K562 (cell line): ENCODE measurements at regions not wholly inside any gene's neighbourhood (a gene's known extent, or its start where the extent isn't known, plus 50 kb on each side); places are given as distances from the start of the nearest gene placed in this dataset.
A peak's percentile ranks its signal among the peaks of the same experiment; 100 is the strongest.

Experiments used
- ATF3 ChIP-seq, 2 experiments: fragments of 450-650 bp in 1 of 2; sonication (generic) in 1 of 2; formaldehyde crosslinking in 1 of 2; IDR thresholded peaks in 1 of 2; conservative IDR thresholded peaks in 1 of 2; 2 replicates each; pipeline versions ENCODE4 v1.6.1 to v1.8.1; 2016 to 2023; ENCODE audit warnings: mild to moderate bottlenecking in 2 of 2, moderate library complexity in 2 of 2, inconsistent platforms in 1 of 2, missing genetic modification reagents in 1 of 2
- NBN ChIP-seq: fragments of 450-650 bp; IDR thresholded peaks from 2 replicates; pipeline ENCODE4 v1.6.1; 2016; ENCODE audit warnings: low read depth, mild to moderate bottlenecking
- RBM22 ChIP-seq: fragments of 200-400 bp; formaldehyde crosslinking; IDR thresholded peaks from 2 replicates; pipeline ENCODE4 v1.6.1; 2018; ENCODE audit warnings: low read length, low read depth; ENCODE audit not compliant: poor library complexity, severe bottlenecking
- TRIM24 ChIP-seq, 2 experiments: fragments of 450-650 bp; IDR thresholded peaks; 2 replicates each; pipeline ENCODE4 v1.6.1; 2016
- ZBTB40 ChIP-seq, 2 experiments: fragments of 450-650 bp in 1 of 2; sonication (generic) in 1 of 2; formaldehyde crosslinking in 1 of 2; IDR thresholded peaks; 2 replicates each; pipeline versions ENCODE4 v1.7.1 to v1.9.0; 2016 to 2022; ENCODE audit warnings: inconsistent platforms in 1 of 2, mild to moderate bottlenecking in 1 of 2, missing genetic modification reagents in 1 of 2
- ZNF3 ChIP-seq: fragments of 250-450 bp; sonication (Bioruptor Pico); IDR thresholded peaks from 2 replicates; pipeline ENCODE4 v1.5.0; 2021; ENCODE audit warnings: mild to moderate bottlenecking, moderate library complexity

- TF ChIP-seq ATF3 (IDR thresholded peaks at IDR 0.05) (peak; percentile 55), ATF3 (CRISPR knock-in tag; conservative IDR thresholded peaks at IDR 0.05) (no peak), ZNF3 (CRISPR knock-in tag) (no peak), TRIM24 (IDR thresholded peaks at IDR 0.05) (peak; percentile 65 to 82; a peak in 2 of 4 replicates), ZBTB40 (IDR thresholded peaks at IDR 0.05) (no peak), ZBTB40 (CRISPR knock-in tag; IDR thresholded peaks at IDR 0.05) (no peak), RBM22 (no peak), NBN (no peak)
- TF ChIP-seq, all 486 proteins: peak for 3
These were observed 119.2 kb downstream of the TSEN15 start (continued) for GRCh38 chr1:184170719-184171118.
